Stimulated activated CD8-positive, alpha-beta memory T cell treated with anti-CD3 and anti-CD28 coated beads, Interleukin-7, amount 100 ng/mL, for 24 hours (primary cell): ENCODE measurements at regions not wholly inside any gene's neighbourhood (a gene's known extent, or its start where the extent isn't known, plus 50 kb on each side); places are given as distances from the start of the nearest gene placed in this dataset.

ENCODE experiments used
- DNase-seq: peaks from one replicate; pipeline ENCODE4 v3.0.0-alpha.2; 2020; ENCODE audit warnings: low read depth

DNA sequence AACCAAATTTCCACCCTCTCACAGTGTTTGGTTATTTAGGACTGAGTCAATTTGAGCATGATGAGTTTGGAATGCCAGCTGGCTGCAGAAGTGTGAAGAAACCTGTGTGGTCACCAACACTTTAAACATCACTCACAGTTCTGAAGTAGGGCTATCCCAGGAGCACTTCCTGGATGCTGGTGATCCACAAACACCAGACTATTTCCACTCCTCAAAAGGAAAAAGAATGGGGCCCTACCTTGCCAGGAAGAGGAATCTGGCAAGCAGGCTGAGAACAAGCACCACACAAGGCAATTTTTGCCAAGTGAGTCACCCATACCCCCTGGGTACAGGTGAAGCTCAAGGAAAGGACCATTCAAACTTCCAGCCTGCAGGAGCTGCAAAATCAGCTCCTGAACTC lies 294.2 kb upstream of the PTGER4 start:
- DNase-seq, result no peak

DNA sequence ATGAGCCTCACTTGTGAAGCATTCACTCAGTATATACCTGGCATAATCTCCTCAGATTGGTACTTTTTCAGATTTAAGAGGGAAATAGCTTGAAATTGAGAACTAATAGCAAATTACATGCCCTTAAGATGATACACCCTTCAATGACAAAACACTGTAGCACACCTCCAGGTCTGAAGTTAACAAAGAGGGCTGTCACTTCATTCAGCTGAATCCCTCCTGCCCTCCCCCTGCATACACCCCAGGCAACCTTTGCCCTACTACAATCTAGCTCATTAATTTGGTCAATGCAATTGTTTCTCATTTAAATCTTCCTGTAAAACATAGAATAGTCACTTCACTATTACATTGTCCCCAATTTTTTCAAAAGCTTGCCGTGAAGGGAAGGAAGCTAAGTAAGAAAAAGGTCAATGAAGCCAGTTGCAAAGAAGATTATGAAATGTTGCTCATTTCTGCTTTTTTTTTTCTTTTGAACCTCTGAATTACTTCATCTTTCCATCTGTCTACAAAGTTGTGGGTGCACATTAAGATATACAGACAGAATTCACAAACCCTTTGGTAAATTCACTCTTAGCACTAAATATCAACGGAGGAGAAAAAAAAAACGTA lies 294.8 kb upstream of the PTGER4 start:
- no peak for DNase-seq

DNA sequence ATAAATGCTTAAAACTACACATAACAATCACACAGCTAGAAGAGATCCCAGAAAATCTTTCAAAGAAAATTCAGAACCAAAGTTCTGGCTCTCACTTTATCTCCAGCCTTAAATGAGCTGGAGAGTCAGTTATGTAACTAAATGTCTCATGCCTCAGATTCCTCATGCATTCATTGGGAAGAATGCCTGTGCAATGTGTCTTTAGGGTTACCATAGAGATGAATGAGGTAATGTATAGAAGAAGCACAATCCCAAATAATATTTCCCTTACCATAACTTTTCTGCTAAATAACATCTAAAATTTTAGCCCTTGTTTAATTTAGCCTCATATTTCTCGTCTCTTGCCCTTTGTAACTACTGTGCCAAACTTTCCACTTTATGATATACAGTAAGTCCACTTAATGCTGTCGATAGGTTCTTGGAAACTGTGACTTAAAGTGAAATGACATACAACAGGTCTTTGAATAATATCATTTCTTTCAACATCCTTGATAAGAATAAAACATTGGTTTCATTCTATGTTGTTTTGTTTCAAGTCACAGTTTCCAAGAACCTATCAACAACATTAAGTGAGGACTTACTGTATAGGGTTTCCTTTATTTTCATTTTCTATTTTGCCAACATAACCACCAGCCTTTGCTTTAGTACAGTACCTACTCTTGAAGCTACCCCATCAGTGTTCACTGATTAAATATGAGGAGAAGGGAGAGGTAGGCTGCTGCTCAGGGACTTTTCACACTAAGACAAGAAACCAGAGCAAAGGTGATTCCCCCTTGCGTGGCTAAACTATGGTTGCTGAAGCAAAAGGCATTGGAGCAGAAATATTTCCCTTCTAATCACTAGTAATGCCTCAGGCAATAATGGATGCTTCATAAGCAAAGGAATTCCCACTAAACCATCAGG lies 295.7 kb upstream of the PTGER4 start:
- DNase-seq, result no peak

DNA sequence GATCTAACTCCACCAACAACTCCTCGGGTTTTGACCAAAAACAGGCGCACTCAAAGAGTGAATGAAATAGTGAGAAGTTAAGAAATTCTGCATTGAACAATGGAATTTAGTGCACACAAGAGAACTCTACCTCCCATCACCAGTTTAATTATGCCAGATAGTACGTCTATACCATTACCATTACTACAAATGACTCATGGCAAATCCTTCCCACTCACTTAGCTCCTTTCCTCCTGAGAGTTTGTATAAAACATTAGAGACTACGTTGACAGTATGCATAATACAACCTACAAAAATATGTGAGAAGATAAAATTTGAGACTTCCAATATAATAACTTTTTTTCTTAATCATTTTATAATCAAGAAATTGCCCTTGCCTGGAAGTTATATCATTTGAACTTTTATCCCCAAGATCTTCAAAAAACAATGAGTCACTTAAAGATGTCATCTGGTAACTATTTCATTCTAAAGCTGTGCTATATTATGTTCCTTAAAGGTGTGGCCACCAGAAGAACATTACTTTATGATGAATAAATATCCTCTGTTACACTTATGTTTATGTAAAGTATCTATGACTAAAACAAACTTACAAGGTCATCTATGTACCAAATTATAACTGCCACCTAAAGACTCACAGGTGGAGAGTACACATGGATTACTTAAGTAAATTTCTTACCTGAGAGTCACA lies 297.9 kb upstream of the PTGER4 start:
- no peak for DNase-seq

DNA sequence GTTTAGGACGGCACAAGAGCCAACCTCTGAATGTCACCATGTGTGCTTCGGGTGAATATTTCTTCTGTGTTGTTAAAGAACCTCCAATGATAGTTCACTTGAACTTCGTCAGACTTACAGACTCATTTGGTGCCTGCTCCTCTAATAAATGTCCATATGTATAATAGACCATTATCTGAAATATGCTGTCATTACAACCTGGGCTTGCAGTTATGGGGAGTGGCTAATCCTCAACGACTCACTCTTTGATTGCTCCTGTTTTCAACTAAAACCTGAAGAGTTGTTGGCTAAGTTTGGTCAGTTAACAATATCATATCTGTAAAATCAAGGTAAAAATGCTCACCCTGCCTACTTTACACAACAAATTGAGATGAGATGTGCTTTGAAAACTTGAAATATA lies 298.7 kb upstream of the PTGER4 start:
- DNase-seq, result no peak

DNA sequence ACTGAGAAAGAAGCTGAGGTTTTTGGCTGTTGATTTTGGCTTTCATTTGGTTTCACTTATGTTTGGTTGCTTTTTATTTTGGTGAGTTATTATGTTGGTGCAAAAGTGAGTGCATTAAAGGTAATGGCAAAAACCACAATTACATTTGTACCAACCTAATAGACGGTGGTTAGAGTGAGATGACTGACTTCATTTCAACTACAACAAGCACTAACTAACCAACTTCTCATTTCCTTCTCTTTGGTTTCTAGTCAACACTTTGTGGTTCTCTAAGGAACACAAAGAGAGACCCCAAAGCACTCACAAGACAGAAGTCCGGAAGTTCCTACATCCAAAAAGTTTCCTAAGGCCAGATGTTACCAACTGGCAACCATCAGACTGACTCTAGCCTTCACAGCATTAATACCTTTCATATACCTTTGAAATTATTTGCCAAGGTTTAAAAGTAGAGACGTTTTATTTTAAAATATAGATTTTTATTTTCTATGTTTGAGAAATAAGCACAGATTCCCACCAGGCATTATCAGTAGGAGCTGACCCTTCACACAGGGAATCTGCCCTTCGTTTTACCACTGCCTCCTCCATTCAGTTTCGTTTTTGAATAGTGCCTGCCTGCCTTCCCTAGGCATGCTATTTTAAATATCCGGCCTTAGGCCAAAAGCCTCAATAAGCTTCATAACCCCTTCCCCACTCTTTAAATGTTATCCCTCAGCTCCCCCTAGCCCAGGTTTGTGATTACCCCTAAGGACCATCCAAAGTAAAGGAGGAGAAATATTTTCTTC lies 301.1 kb upstream of the PTGER4 start:
- no peak for DNase-seq

DNA sequence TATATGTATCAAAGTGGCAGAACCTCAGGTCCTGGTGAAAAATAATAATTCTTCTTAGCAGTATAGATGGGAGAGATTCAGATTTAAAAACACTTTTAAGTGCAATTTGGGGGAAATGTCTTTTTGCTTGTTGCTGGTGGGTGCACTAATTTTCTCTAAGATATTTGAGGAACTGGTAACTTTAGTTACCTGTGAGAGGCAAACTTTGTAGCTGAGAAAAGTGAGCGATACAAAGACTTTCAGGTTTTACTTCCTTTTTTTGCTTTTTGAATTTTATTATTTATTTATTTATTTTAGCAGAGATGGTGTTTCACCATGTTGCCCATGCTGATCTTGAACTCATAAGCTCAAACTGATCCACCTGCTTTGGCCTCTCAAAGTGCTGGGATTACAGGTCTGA lies 303.1 kb upstream of the PTGER4 start:
- DNase-seq, result no peak

DNA sequence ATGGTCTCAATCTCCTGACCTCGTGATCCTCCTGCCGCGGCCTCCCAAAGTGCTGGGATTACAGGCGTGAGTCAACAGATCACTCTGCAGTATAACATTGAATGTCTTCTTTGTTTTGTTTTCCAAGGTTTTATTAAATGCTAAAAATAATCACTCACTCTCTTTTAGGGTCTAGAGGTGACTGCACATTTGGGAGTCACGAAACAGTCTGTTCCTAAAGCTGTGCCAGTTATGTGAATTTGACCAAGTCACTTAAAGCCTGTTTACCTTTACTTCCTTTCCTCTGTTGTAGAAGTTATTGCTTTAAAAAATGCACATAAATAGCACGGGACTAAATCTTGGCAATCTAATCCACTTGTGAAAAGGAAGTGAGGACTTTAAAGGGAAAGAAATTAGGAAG lies 304.9 kb upstream of the PTGER4 start:
- no peak for DNase-seq

DNA sequence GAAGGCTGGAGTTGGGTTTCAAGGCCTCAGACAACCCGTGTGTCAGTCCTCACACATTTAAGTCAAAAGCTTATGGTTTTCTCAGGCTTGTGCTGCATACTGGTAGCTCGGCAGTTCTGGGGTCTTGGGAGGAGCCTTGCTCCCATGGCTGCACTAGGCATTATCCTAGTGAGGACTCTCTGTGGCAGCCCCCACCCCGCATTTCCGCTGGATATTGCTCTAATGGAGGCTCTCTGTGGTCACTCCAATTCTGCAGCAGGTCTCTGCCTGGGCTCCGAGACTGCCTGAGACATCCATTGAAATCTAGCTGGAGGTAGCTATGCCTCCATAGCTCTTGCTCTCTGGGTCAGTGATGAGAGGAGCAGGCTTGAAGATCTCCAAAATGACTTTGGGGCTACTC lies 311.5 kb upstream of the PTGER4 start:
- no peak for DNase-seq

DNA sequence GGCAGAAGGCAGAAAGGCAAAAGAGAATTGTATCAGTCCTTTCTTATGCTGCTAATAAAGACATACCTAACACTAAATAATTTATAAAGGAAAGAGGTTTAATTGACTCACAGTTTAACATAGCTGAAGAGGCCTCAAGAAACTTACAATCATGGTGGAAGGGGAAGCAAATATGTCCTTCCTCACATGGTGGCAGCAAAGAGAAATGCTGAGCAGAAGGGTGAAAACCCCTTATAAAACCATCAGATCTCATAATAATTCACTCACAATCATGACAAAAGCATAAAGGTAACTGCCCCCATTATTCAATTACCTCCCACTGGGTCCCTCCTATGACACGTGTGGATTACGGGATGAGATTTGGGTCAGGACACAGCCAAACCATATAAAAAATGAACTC lies 312.5 kb upstream of the PTGER4 start:
- no peak for DNase-seq

DNA sequence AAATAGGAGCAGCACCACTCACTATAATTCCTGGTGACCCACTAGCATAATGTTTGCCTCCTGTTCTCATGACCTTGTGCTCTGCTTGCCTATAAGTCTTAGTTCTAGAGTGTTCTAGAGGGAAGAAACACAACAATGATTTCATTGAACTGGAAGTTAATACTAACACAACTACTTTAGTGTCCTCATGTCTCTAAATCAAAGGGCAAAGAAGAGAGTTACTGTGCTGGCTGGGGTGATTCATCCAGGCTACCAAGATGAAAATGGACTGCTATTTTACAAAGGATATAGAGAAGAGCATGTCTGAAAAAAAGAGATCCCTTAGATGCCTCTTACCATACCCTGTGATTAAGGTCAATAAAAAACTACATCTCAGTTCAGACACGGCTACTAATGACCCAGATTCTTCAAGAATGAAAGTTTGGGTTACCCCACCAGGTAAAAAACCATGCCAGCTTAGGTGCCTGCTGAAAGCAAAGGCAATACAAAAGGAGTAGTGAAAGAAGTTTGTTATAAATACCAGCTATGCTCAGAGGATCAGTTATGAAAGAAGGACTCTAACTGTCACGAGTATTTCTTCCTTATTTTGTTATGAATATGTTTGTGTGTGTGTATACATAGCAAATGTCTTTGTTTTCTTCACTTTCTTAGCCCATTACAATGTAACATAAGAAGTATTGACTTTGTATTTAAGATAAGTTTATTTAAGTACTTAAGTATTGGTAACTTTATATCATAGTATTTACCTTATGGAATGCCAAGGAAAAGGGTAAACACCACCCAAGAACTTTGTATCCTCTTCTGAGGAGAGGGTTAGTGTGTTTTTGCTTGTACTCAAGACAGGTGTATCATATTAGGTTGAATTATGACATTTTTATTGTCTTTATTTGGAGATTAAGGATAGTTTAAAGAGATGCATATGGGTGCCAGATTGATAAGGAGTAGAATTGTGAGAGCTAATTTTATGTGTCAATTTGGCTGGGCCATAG lies 314.1 kb upstream of the PTGER4 start:
- no peak for DNase-seq

DNA sequence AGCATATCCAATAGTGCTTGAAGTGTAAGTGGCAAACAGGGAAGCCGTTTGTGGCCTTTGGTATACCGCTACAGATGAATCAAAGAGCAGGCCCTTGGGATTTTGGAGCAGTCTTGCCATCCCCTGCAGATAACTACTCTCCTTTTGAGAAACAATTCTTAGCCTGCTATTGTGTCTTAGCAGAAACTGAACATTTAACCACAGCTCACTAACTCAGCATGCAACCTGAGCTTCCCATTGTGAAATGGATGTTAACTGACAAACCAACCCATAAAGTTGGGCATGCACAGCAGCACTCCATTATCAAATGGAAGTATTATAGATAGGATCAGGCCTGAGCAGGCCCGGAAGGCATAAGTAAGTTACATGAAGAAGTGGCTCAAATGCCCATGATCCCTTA lies 315.3 kb upstream of the PTGER4 start:
- no peak for DNase-seq

DNA sequence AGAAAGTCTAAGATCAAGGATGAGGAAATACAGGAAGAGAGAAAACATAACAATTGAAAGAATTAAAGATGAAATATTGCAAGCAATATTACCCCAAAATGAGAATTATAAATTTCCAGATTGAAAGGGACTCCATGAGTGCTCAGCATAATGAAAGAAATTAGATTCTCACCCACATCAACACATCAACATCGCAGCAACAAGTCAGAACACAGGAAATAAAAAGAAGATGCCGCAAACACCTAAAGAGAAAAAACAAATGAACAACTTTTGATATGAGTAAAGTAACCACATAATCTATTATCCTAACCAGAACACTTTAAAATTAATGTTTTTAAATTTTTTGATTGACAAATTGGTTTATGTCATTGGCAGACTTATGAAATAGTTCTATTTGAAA lies 318.3 kb upstream of the PTGER4 start:
- no peak for DNase-seq

DNA sequence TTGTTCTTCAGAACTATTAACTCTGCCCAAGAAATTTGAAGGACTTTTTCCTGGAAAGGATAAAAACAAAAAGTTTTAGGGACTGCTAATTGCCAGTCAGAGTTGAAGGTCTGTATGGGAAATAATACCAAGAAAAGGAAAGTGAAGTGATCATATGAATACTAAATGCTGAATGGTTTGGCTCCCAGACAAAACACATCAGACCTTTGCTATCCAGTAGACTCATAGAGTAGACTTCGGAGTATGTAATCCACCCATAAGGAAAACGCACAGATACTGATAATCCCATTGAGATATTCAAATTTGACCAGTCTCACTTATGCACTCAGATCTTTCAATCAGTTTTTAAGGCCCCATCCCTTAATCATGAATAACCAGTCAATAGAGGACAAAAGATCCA lies 319.0 kb upstream of the PTGER4 start:
- DNase-seq, result no peak

DNA sequence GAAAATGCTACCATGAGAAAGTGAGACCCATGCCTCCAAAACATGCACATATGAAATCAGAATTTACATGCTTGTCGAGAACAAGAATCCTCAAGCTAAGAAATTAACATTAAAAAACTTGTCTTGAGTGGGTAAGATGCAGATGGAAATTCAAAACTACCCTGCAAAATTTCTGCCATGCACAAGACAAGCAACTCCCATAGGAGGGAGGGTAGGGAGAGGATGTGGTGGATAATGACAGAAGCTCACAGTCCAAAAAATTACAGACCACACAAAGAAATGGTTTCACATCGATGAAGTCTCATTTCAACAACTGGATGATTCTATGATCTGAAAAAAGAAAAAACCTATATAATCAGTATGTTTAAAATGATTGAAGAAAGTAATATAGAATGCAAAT lies 319.9 kb upstream of the PTGER4 start:
- no peak for DNase-seq

DNA sequence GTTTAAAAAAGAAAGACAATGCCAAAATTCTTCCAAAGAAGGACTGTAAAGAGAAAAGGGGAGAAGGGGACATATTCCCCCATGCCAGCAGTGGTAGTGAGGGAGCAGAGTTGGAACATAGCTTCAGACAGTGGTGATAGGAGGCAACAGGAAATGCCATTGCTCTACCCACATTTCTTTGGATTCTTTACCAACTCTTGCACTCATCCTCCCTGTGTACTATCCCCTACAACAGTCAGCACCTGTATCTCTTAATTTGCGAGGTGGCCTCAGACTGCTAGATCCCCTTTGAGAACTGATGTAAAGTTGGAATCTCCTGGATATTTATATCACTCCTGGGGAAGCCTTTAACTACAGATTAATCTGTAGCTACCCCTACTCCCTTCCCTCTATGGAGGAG lies 320.6 kb upstream of the PTGER4 start:
- no peak for DNase-seq

DNA sequence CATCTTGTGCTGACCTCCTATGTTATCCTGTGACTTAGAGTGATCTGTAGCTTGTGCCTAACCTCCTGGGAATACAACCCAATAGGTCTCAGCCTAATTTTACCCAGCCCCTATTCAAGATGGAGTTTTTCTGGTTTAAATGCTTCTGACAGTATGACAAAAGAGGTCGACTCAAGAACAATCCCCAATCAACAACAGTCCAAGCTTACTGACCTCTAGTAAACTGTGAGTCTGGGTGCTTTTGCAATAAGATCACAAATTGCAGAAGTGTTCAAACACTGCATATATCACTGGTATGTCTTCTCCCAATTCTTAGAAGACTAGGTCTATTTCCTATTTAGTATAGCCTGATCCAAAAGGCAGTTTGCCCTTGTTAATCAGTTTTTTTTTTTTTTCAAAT lies 323.5 kb upstream of the PTGER4 start:
- DNase-seq, result no peak

DNA sequence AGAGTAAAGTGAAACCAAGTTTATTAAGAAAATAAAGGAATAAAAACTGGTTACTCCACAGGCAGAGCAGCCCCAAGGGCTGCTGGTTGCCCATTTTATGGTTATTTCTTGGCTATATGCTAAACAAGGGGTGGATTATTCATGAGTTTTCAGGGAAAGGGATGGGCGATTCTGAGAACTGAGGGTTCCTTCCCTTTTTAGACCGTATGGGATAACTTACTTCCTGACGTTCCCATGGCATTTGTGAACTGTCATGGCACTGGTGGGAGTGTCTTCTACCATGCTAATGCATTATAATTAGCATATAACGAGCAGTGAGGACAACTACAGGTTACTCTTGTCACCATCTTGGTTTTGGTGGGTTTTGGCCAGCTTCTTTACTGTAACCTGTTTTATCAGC lies 323.9 kb upstream of the PTGER4 start:
- DNase-seq, result no peak

DNA sequence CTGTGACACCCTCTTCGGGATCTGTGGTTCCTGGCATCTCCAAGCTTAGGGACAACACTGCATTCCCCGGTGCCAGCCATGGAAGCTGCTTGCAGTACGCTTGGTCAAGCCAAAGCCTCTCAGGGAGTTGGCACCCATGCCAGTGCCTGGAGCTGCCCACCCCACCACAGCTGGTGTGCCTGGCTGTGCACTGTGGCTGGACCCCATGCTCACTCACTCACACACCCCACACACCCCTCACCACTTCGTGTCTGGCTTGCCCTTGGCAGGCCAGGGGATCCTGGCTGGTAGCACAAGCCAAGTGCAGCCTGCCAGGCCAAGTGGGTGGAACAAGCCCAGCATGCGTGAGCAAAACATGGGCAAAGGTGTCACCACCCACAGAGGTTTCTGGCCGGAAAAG lies 324.5 kb upstream of the PTGER4 start:
- no peak for DNase-seq

DNA sequence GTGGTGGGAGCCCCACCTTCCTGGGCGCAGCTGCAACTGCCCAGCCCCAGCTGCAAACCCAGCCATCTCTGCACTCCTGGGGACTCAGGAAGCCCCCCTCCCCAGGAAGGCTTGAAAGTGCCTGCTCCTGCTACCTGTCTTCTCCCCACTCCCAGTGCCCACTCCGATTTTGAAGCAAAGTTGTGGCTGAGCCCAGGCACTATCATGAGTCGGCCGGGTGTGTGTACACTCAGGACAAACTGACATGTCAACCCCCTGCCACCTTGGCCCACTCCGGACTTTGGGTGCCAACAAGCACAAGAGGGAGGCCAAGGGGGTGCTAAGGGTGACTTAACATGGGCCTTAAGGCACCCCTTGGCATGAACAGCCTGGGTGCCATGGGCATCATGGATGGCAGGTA lies 325.5 kb upstream of the PTGER4 start:
- DNase-seq, result no peak

DNA sequence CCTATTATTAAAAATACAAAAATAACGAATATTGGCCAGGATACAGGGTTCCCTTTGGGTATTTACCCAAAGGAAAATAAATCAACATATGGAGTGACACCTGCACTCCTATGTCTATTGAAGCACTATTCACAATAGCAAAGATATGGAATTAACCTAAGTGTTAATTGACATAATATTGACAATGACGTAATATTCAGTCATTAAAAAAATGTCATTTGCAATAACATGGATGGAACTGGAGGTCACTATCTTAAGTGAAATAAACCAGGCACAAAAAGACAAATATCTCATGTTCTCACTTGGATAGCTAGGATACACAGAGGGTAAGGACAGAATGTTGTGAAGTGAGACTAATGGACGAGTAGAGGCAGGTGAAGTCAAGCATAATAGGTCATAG lies 326.3 kb upstream of the PTGER4 start:
- DNase-seq, result no peak
